Keratinocyte (primary cell): ENCODE measurements at regions not wholly inside any gene's neighbourhood (a gene's known extent, or its start where the extent isn't known, plus 50 kb on each side); places are given as distances from the start of the nearest gene placed in this dataset.

Experiments used
- DNase-seq: peaks from one replicate; pipeline ENCODE4 v3.0.0-alpha.2; 2011; ENCODE audit warnings: low read depth, missing footprints, low spot score
- FAIRE-seq: peaks from 2 replicates; lab custom pipeline; 2011; peaks lifted over from hg19 to GRCh38; lab: Jason Lieb, UNC
- H2AFZ ChIP-seq: 2 replicates; pipeline ENCODE4 v1.6.0; 2012; ENCODE audit warnings: low read length, control low read depth, inconsistent platforms; ENCODE audit not compliant: control insufficient read depth
- H3K27ac ChIP-seq: 2 replicates; pipeline ENCODE4 v1.5.1; 2011; ENCODE audit warnings: low read length; ENCODE audit not compliant: control insufficient read depth, insufficient read depth
- H3K27me3 ChIP-seq: 3 replicates; pipeline ENCODE4 v1.6.0; 2011; ENCODE audit warnings: low read length; ENCODE audit not compliant: control insufficient read depth, insufficient read depth; ENCODE audit errors: extremely low read depth
- H3K36me3 ChIP-seq, 2 experiments: 2 replicates in 1 of 2; 3 replicates in 1 of 2; pipeline ENCODE4 v1.5.1; 2011; ENCODE audit warnings: low read length in 2 of 2, mild to moderate bottlenecking in 1 of 2; ENCODE audit not compliant: control insufficient read depth in 2 of 2, insufficient read depth in 2 of 2; ENCODE audit errors: extremely low read depth in 1 of 2
- H3K4me1 ChIP-seq: 3 replicates; pipeline ENCODE4 v1.5.1; 2011; ENCODE audit warnings: low read length; ENCODE audit not compliant: control insufficient read depth, insufficient read depth; ENCODE audit errors: extremely low read depth
- H3K4me2 ChIP-seq: 3 replicates; pipeline ENCODE4 v1.6.0; 2011; ENCODE audit warnings: low read depth, low read length; ENCODE audit not compliant: control insufficient read depth, insufficient read depth; ENCODE audit errors: extremely low read depth
- H3K4me3 ChIP-seq, 3 experiments: fragments of 200-600 bp in 1 of 3; sonication (generic) in 1 of 3; 2 replicates in 2 of 3; 3 replicates in 1 of 3; pipeline ENCODE4 v1.5.1; 2011 to 2016; ENCODE audit warnings: low read length in 3 of 3, mild to moderate bottlenecking in 3 of 3, control low read depth in 2 of 3, inconsistent platforms in 1 of 3, low read depth in 1 of 3, mixed read lengths in 1 of 3, mixed run types in 1 of 3, moderate library complexity in 1 of 3; ENCODE audit not compliant: control insufficient read depth in 2 of 3, insufficient read depth in 2 of 3; ENCODE audit errors: extremely low read depth in 1 of 3
- H3K79me2 ChIP-seq: 2 replicates; pipeline ENCODE4 v1.6.0; 2012; ENCODE audit warnings: low read length; ENCODE audit not compliant: control insufficient read depth, insufficient read depth
- H3K9ac ChIP-seq: 3 replicates; pipeline ENCODE4 v1.6.0; 2011; ENCODE audit warnings: low read length; ENCODE audit not compliant: control insufficient read depth, insufficient read depth; ENCODE audit errors: extremely low read depth
- H3K9me1 ChIP-seq: 3 replicates; pipeline ENCODE4 v1.6.0; 2011; ENCODE audit warnings: low read length; ENCODE audit not compliant: control insufficient read depth, insufficient read depth; ENCODE audit errors: extremely low read depth
- H3K9me3 ChIP-seq: 2 replicates; pipeline ENCODE4 v1.5.1; 2012; ENCODE audit warnings: low read depth, low read length; ENCODE audit not compliant: control insufficient read depth
- H4K20me1 ChIP-seq: 3 replicates; pipeline ENCODE4 v1.6.0; 2011; ENCODE audit warnings: low read length; ENCODE audit not compliant: control insufficient read depth, insufficient read depth; ENCODE audit errors: extremely low read depth
- EZH2 ChIP-seq: IDR thresholded peaks from one replicate; pipeline ENCODE4 v1.6.1; 2012; ENCODE audit warnings: inconsistent platforms, mild to moderate bottlenecking, low read length, moderate library complexity
- dilution Hi-C: fragments of 300-500 bp; cut with MboI; formaldehyde crosslinking; loops from one replicate; pipeline ENCODE4 v1.7.0; 2020; ENCODE audit warnings: low sequenced_read_pairs; ENCODE audit not compliant: extremely low pct_ligation_motif_present
- TF ChIP-seq, protein P1 (sequence below), 3 experiments: IDR thresholded peaks in 1 of 3; conservative IDR thresholded peaks in 1 of 3; optimal IDR thresholded peaks in 1 of 3; 2 replicates in 2 of 3; 3 replicates in 1 of 3; pipeline versions ENCODE3 to v1.5.1; 2011; ENCODE audit warnings: low read length in 3 of 3, mild to moderate bottlenecking in 3 of 3, moderate library complexity in 2 of 3, control low read depth in 1 of 3, inconsistent platforms in 1 of 3; ENCODE audit not compliant: insufficient read depth in 2 of 3; ENCODE audit errors: extremely low read depth in 1 of 3

DNA sequence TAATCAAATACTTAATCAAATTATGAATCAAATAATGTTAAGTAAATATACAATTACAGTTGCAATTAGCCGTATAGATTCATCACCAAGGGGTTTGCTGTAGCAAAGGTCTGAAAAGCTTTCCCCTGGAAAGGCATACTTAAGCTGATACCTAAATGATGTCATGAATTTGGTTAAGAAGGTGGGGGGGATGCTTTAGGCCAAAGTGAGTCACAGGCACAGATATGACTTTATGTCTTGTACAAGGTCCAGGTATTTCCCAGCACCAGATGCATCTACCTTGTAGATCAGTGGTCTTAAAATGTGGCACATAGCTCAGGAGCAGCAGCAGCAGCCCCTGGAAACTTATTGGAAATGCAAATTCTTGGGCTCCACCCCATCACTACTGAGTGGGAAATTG is 557.3 kb upstream of the CDH4 start:
- dilution Hi-C loops, result no loop called here
- no peaks in the 10 kb centered on the region for H3K9me3 ChIP-seq

DNA sequence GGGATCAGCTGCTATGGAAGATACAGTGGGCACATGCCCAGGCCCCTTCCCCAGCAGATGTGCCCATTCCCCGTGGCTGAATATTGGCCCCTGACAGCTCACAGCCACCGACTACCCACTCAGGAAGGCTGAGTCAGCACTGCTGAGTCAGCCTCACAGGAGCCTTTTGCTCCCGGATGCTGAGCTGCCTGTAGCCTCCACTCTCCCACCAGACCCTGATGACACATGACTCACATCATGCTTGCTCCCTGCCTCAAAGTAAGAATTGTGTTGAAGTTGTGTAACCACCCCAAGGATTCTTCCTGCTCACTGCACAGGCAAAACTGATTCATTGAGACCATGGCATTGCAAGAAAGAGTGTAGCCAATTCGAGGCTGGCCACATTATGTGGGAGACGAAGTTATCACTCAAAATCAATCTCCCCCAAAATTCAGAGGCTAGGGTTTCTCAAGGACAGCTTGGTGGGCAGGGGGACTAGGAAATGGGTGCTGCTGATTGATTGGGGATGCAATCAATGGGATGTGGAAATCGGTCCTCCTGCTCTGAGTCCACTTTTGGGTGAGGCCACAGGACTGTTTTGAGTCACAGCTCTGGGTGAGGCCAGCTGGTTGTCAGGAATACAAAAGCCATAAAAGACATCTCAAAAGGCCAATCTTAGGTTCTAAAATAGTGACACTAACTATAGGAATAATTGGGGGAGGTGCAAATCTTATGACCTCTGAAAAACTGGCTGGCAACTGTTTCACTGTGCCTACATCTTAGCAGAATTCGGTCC is 556.6 kb upstream of the CDH4 start:
- FAIRE-seq, result no peak

More for the DNA sequence above, 557.3 kb upstream of the CDH4 start:
- FAIRE-seq, result no peak
- no peak overlapping the region for H3K27ac ChIP-seq
- H3K9ac ChIP-seq, result no peak overlapping the region
- H3K27me3 ChIP-seq, result no peaks in the 10 kb centered on the region
- H2AFZ ChIP-seq, result no peak overlapping the region
- H3K36me3 ChIP-seq, result no peaks in the 10 kb centered on the region
- H3K79me2 ChIP-seq, result no peaks in the 10 kb centered on the region
- TF ChIP-seq EZH2, result no peak
- TF ChIP-seq, protein P1, sequence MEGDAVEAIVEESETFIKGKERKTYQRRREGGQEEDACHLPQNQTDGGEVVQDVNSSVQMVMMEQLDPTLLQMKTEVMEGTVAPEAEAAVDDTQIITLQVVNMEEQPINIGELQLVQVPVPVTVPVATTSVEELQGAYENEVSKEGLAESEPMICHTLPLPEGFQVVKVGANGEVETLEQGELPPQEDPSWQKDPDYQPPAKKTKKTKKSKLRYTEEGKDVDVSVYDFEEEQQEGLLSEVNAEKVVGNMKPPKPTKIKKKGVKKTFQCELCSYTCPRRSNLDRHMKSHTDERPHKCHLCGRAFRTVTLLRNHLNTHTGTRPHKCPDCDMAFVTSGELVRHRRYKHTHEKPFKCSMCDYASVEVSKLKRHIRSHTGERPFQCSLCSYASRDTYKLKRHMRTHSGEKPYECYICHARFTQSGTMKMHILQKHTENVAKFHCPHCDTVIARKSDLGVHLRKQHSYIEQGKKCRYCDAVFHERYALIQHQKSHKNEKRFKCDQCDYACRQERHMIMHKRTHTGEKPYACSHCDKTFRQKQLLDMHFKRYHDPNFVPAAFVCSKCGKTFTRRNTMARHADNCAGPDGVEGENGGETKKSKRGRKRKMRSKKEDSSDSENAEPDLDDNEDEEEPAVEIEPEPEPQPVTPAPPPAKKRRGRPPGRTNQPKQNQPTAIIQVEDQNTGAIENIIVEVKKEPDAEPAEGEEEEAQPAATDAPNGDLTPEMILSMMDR (optimal IDR thresholded peaks at IDR 0.05 in 1 of 3, IDR thresholded peaks at IDR 0.05 in 1 of 3, conservative IDR thresholded peaks at IDR 0.05 in 1 of 3; ENCODE audit: extremely low read depth in 1 of 3, insufficient read depth in 2 of 3, low read length in 3 of 3), result no peak
- no peak for DNase-seq
- H3K4me2 ChIP-seq, result no peak overlapping the region
- H4K20me1 ChIP-seq, result no peaks in the 10 kb centered on the region
- no peaks in the 10 kb centered on the region for H3K9me1 ChIP-seq
- H3K4me3 ChIP-seq, result no peak overlapping the region
- H3K4me1 ChIP-seq, result peaks cover 6% of the 10 kb centered on the region

More for the DNA sequence above, 556.6 kb upstream of the CDH4 start:
- Histone ChIP-seq H3K4me1 (peaks cover 6% of the 10 kb centered on the region), H3K9me3 (no peaks in the 10 kb centered on the region), H3K27ac (no peak overlapping the region), H2AFZ (no peak overlapping the region), H3K27me3 (no peaks in the 10 kb centered on the region), H3K9me1 (no peaks in the 10 kb centered on the region), H3K4me3 (no peak overlapping the region), H3K79me2 (no peaks in the 10 kb centered on the region), H3K4me2 (no peak overlapping the region), H3K9ac (no peak overlapping the region), H4K20me1 (no peaks in the 10 kb centered on the region), H3K36me3 (no peaks in the 10 kb centered on the region)
- TF ChIP-seq EZH2, result no peak
- TF ChIP-seq, protein P1 (optimal IDR thresholded peaks at IDR 0.05 in 1 of 3, IDR thresholded peaks at IDR 0.05 in 1 of 3, conservative IDR thresholded peaks at IDR 0.05 in 1 of 3; ENCODE audit: extremely low read depth in 1 of 3, insufficient read depth in 2 of 3, low read length in 3 of 3), result no peak
- dilution Hi-C loops, result no loop called here
- DNase-seq, result peak; percentile 4
